Activated T-cell treated with anti-CD3 and anti-CD28 coated beads, Interleukin-2, amount 50 U/mL, for 4 hours (primary cell): ENCODE measurements at regions not wholly inside any gene's neighbourhood (a gene's known extent, or its start where the extent isn't known, plus 50 kb on each side); places are given as distances from the start of the nearest gene placed in this dataset.
"Not testable (repeated sequence)": the region's sequence is repeated elsewhere in the genome, so short reads cannot be mapped to it uniquely, and the experiment has no call there.

Experiments used
- ATAC-seq, 2 donors: fragments of 200-7000 bp; cut with Tn5 transposase; one replicate each; pipeline ENCODE4 v1.10.0; 2021
- DNase-seq: peaks from one replicate; pipeline ENCODE4 v3.0.0-alpha.2; 2020
- H3K27me3 Mint-ChIP-seq: one replicate; pipeline ENCODE4 v1.8.0; 2021; ENCODE audit warnings: low read depth, mixed read lengths
- H3K36me3 Mint-ChIP-seq: one replicate; pipeline ENCODE4 v1.8.0; 2022; ENCODE audit warnings: mixed read lengths; ENCODE audit not compliant: insufficient read depth
- H3K4me1 Mint-ChIP-seq: one replicate; pipeline ENCODE4 v1.8.0; 2021; ENCODE audit warnings: low read depth, mixed read lengths
- H3K4me3 Mint-ChIP-seq: one replicate; pipeline ENCODE4 v1.8.0; 2021; ENCODE audit warnings: mild to moderate bottlenecking, moderate library complexity, mixed read lengths
- H3K9me3 Mint-ChIP-seq: one replicate; pipeline ENCODE4 v1.8.0; 2021; ENCODE audit warnings: mixed read lengths

DNA sequence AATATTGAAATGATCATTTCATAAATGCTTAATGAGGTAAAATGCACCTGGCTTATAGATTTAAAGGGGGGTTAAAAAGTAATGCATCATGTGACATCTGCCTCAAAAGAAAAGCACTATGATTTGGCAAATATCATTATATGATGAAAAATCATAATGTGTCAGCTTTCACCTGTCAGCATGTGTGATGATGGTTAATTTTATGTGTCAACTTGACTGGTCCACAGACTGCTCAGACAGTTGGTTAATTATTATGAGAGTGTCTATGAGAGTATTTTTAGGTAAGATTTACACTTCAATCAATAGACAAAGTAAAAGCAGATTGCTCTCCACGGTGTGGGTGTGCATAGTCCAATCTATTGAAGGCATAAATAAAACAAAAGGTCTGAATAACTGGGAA, 1986.7 kb downstream of the PCDH7 start:
- peaks cover 25% of the 10 kb centered on the region for H3K9me3 Mint-ChIP-seq

DNA sequence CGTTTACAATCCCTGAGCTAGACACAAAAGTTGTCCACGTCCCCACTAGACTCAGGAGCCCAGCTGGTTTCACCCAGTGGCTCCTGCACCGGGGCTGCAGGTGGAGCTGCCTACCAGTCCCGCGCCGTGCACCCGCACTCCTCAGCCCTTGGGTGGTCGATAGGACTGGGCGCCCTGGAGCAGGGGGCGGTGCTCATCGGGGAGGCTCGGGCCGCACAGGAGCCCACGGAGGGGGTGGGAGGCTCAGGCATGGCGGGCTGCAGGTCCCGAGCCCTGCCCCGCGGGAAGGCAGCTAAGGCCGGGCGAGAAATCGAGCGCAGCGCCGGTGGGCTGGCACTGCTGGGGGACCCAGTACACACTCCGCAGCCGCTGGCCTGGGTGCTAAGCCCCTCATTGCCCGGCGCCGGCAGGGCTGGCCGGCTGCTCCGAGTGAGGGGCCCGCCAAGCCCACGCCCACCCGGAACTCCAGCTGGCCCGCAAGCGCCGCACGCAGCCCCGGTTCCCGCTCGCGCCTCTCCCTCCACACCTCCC, 1996.0 kb downstream of the PCDH7 start:
- DNase-seq, H3K27me3 Mint-ChIP-seq, H3K4me1 Mint-ChIP-seq, H3K4me3 Mint-ChIP-seq, ATAC-seq, H3K36me3 Mint-ChIP-seq: not testable (repeated sequence)
- H3K9me3 Mint-ChIP-seq: peaks cover 14% of the 10 kb centered on the region

More for the DNA sequence above, 1986.7 kb downstream of the PCDH7 start:
- Mint-ChIP-seq H3K4me3 (no peak overlapping the region), H3K36me3 (no peaks in the 10 kb centered on the region), H3K27me3 (no peaks in the 10 kb centered on the region), H3K4me1 (no peaks in the 10 kb centered on the region)
- no peak for DNase-seq
- no peak for ATAC-seq

DNA sequence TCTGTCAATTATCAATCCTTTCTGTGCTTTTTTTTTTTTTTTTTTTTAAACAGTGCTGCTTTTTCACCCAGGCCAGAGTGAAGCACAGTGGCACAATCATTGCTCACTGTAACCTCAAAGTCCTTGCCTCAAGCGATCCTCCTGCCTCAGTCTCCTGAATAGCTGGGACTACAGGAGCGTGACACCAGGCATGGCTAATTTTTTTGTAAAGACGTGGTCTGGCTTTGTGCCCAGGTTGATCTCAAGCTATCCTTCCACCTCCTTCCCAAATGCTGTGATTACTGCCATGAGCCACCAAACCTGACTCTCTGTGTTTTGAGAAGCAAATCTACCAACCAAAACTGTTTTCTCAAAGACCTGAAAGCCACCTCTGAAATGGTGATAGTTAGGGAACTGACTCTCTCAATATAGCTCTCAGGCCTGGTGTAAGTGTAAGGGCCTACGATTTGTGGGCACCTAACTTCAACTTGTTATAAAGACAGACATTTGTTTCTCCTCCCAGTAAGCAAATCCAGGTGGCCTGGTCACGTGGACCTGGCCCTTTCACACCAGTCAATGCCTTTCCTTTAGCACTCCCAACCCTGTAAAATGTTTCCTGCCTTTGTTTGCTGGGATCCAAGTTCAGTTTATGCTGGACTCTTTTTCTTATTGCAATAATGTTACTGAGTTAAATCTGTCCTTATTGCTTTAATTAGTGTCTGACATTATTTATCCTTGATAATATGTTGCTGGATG, 2015.9 kb downstream of the PCDH7 start:
- H3K9me3 Mint-ChIP-seq: peaks cover 5% of the 10 kb centered on the region
- H3K27me3 Mint-ChIP-seq: no peaks in the 10 kb centered on the region
- H3K4me3 Mint-ChIP-seq: no peak overlapping the region
- ATAC-seq (no peak), DNase-seq (no peak)
- no peaks in the 10 kb centered on the region for H3K36me3 Mint-ChIP-seq
- H3K4me1 Mint-ChIP-seq: no peaks in the 10 kb centered on the region

DNA sequence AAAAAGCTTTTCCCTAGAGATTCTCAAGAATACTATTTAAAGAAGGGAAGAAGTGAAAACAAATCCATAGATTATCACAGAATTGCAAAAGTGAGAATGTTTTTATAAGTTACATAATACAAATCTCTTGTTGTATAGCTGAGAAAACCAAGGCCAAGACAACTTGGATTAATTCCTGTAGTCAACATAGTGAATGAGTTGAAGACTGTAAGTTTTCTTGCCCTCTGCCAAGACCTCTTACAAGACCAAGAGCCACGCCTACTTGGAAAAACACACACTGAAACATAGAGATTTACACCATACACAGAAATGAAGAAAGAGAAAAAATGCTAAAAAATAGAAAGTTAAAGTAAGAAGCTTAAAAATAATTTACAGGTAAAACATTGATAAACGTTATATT, 2024.0 kb downstream of the PCDH7 start:
- Mint-ChIP-seq H3K36me3 (no peaks in the 10 kb centered on the region), H3K9me3 (peaks cover 11% of the 10 kb centered on the region), H3K4me1 (no peaks in the 10 kb centered on the region), H3K4me3 (no peak overlapping the region), H3K27me3 (no peaks in the 10 kb centered on the region)
- no peak for DNase-seq
- ATAC-seq: no peak

DNA sequence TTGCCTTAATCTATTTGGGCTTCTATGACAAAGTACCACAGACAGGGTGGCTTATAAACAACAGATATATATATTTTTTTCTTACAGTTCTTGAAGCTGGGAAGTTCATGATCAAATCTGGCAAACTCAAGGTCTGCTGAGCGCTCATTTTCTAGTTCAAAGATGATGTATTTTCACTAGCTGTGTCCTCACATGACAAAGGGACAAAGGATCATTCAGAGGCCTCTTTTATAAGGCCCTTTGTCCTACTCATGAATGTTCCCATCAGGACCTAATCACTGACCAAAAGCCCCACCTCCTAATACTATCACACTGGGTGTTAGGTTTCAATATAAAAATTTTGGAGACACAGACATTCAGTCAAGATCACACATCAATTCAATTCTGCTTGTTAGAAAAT, 2025.2 kb downstream of the PCDH7 start:
- no peaks in the 10 kb centered on the region for H3K36me3 Mint-ChIP-seq
- no peak for DNase-seq
- no peak for ATAC-seq
- no peaks in the 10 kb centered on the region for H3K4me1 Mint-ChIP-seq
- no peak overlapping the region for H3K4me3 Mint-ChIP-seq
- peaks cover 11% of the 10 kb centered on the region for H3K9me3 Mint-ChIP-seq
- H3K27me3 Mint-ChIP-seq: no peaks in the 10 kb centered on the region

DNA sequence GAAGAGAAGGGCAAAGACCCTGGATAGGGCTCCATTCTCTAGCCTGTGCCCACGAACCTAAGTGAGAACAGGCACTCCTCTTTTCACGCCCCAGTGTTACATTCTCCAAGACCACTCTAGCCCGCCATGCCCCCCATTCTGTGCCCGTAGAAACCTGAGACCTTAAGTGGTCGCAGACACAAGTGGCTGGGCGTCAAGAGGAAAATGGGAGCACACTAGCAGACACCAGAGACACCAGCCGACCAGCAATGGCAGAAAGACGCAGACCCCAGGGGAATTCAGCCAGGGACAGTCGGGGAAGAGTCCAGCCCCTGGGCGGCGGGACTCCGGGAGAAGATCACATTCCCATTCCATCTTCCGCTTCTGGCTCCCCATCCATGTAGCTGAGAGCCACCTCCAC, 2027.9 kb downstream of the PCDH7 start:
- Mint-ChIP-seq H3K36me3 (no peaks in the 10 kb centered on the region), H3K9me3 (peaks cover 16% of the 10 kb centered on the region), H3K27me3 (no peaks in the 10 kb centered on the region), H3K4me3 (no peak overlapping the region), H3K4me1 (no peaks in the 10 kb centered on the region)
- DNase-seq: no peak
- ATAC-seq: no peak

DNA sequence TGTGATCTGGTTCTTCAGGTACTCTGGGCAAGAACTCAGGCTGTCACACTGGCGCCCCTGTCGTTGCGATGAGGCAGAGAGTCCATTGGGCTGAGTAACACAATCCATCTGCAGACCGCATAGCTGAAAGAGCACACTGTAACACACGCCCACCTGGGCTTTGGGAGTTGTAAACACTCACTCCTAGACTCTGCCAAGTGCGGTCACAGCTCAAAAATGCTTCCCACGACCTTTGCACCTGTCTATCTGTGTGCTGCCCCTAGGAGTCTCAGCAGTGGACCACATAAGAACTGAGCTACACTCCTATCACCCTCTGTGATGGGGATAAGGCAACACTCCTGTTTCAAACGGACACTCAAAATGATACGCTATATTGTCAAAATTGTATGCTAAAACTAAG, 2028.3 kb downstream of the PCDH7 start:
- Mint-ChIP-seq H3K4me3 (no peak overlapping the region), H3K4me1 (no peaks in the 10 kb centered on the region), H3K36me3 (no peaks in the 10 kb centered on the region), H3K27me3 (no peaks in the 10 kb centered on the region), H3K9me3 (peaks cover 16% of the 10 kb centered on the region)
- DNase-seq (no peak), ATAC-seq (no peak)

DNA sequence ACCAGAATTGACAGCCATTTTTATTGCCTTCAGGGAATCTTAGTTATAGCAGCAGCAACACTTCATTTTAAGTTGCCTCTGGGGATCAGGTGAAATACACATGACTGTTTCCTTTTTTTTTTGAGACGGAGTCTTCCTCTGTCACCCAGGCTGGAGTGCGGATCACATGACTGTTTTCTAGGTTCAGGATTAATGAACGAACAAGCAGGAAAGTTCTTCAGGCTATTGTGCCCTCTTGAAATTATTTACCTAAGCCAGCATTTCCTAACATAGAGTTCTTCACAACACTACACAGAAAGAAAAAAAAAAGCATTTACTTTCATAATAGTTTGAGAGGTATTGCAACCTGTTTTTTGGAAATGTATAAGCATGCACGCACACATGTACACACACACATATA, 2032.8 kb downstream of the PCDH7 start:
- DNase-seq: no peak
- Mint-ChIP-seq H3K36me3 (no peaks in the 10 kb centered on the region), H3K4me1 (no peaks in the 10 kb centered on the region), H3K9me3 (peaks cover 35% of the 10 kb centered on the region), H3K27me3 (no peaks in the 10 kb centered on the region), H3K4me3 (no peak overlapping the region)
- ATAC-seq: no peak

DNA sequence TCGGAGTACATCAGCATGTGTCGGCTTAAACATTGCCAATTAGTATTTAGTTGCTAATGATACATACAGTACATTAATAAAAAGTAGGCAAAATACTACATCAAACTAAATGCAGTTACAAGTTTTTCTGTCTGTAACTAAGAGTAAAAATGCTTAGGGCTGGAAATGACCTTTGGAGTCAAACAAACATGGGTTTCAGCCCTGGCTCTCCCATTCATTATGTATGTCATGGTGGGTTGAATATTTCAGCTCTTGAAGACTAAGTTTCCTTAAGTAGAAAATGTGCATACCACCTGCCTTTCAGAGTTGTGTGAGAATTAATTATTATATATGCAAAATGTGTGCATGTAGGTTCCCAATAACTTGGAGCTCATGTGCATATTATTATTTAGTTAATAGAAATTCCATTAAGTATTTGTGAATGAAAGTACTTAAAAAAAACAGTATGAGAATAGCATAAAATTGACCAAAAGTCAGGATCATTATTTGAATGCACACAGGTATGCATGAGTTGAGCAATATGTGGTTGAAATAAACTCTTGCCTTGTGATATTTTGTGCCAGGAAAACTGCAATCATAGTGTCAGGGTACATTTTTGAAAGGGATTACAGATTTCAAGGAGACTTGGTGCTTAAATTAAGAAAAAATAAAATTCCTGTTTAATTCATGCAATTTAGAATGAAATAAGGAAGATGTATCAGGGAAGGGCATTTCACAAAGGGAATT, 2048.7 kb downstream of the PCDH7 start:
- Mint-ChIP-seq H3K4me1 (no peaks in the 10 kb centered on the region), H3K4me3 (no peak overlapping the region), H3K9me3 (peaks cover 7% of the 10 kb centered on the region), H3K27me3 (no peaks in the 10 kb centered on the region), H3K36me3 (no peaks in the 10 kb centered on the region)
- DNase-seq (no peak), ATAC-seq (no peak)

DNA sequence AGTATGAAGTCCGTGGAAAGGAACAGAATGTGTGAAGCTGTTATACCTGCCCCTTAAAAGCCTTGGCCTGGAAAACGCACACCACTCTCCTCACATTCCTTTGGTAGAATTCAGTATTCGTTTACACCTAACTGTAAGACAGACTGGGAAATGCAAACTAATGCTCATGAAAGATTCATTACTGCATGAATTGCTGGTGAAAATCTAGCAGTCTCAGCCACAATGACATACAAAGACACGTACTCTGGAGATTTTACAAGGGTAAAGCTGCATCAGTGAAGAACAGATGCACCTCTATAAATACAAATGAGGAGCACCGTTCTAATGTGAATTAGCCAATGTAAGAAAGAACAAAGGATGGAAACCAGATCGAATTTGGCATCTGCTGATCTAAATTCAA, 2051.3 kb downstream of the PCDH7 start:
- no peaks in the 10 kb centered on the region for H3K36me3 Mint-ChIP-seq
- DNase-seq (no peak), ATAC-seq (no peak)

DNA sequence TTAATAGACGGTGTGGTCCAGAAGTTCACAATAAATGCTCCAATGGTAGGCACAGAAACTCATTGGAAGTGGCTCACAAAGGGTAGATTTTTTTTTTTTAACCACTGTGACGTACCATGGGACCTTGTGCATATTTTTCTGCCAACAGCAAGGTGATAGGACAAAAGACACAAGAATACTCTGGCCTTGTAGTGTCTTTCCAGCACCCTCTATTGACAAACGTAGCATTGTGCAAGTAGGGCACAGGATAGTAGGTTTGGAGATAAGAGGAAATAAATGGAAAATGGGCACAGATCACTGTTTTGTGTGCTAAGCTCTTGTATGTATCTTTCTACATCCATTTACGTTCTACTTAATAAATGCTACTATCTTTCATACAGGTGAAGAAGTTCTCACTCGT, 2054.9 kb downstream of the PCDH7 start:
- no peaks in the 10 kb centered on the region for H3K4me1 Mint-ChIP-seq
- no peaks in the 10 kb centered on the region for H3K27me3 Mint-ChIP-seq
- H3K9me3 Mint-ChIP-seq: peaks cover 7% of the 10 kb centered on the region
- H3K36me3 Mint-ChIP-seq: no peaks in the 10 kb centered on the region
- DNase-seq: no peak
- ATAC-seq: no peak
- H3K4me3 Mint-ChIP-seq: no peak overlapping the region

More for the DNA sequence above, 2051.3 kb downstream of the PCDH7 start:
- H3K9me3 Mint-ChIP-seq: peaks cover 7% of the 10 kb centered on the region
- H3K4me3 Mint-ChIP-seq: no peak overlapping the region
- no peaks in the 10 kb centered on the region for H3K27me3 Mint-ChIP-seq
- no peaks in the 10 kb centered on the region for H3K4me1 Mint-ChIP-seq

DNA sequence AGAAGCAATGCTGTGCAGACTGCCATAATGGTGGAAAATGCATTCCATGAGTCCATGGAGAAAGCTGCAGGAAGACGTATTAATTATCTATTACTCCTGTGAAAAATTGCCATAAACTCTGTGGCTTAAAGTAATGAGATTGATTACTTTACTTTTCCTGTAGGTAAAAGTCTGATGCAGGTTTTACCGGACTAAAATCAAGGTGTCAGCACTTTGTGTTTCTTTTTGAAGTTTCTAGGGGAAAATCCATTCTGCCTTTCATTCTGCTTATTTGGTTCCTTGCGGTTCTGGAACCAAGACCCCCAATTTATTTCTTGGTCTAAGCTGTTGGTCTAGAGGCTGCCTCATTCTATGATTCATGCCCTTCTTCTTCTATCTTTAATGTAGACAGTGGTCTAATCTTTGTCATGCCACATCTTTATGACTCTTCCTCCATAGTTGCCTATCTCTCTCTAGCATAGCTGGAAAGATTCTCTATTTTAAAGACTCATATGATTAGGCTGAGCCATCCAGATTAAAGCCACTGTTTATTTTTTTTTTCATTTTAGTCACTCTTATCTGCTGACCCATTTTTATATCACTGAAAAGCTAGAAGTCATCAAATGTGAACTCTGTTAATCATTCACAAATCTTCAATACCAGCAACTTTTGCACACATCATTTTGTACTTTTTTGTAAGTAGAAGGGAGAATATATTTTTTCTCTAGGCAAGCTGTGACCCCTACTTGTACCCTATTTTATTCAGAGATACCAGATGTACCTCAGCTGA, 2056.4 kb downstream of the PCDH7 start:
- ATAC-seq (no peak), DNase-seq (no peak)
- Mint-ChIP-seq H3K9me3 (peaks cover 4% of the 10 kb centered on the region), H3K36me3 (no peaks in the 10 kb centered on the region), H3K27me3 (no peaks in the 10 kb centered on the region), H3K4me3 (no peak overlapping the region), H3K4me1 (no peaks in the 10 kb centered on the region)

DNA sequence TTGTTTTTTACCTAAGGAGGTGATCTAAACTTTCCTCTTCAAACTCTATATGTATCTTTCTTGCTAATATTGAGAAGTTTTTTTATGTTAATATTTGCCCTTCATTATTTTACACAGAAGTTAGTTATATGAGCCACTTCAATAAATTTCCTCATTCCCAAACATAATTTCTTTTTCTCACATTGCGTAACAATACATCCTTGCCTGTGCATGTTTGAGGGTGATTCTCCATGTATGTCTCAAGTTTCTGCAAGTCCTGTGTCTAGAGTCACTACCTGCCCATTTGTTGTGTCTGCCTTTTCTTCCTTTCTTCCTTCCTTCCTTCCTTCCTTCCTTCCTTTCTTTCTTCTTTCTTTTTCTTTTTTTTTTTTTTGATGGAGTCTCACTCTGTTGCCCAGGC, 2057.9 kb downstream of the PCDH7 start:
- DNase-seq: no peak
- no peaks in the 10 kb centered on the region for H3K27me3 Mint-ChIP-seq

DNA sequence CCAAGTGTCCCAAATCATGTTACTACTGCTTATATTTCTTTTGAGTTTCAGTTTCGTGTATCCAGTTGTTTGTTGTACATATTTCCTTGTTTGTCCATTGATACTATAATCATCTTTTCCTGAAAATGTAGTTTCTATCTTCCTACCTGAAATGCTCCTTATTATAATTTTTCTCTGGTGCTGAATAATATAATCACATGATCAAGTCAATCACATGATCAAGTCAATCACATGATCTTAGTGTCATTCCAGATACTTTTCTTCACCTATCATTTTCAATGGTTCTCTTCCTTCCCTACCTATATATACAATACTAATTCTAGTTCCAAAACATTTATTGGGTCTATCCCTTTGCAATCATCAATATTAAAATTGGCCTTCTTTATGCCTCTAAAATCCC, 2058.8 kb downstream of the PCDH7 start:
- DNase-seq: no peak
- Mint-ChIP-seq H3K36me3 (no peaks in the 10 kb centered on the region), H3K4me1 (no peaks in the 10 kb centered on the region), H3K27me3 (no peaks in the 10 kb centered on the region), H3K4me3 (no peak overlapping the region), H3K9me3 (peaks cover 16% of the 10 kb centered on the region)
- no peak for ATAC-seq

More for the DNA sequence above, 2057.9 kb downstream of the PCDH7 start:
- Mint-ChIP-seq H3K4me1 (no peaks in the 10 kb centered on the region), H3K9me3 (peaks cover 9% of the 10 kb centered on the region), H3K4me3 (no peak overlapping the region), H3K36me3 (no peaks in the 10 kb centered on the region)
- no peak for ATAC-seq
